HEK293T (cell line): ENCODE measurements at regions not wholly inside any gene's neighbourhood (a gene's known extent, or its start where the extent isn't known, plus 50 kb on each side); places are given as distances from the start of the nearest gene placed in this dataset.

ENCODE experiments used
- CTCF ChIA-PET: fragments of 350-600 bp; formaldehyde crosslinking; extraction: SDS; loops from one replicate; lab custom pipeline; 2021; ENCODE audit warnings: antibody characterized with exemption, inconsistent platforms; lab: Yijun Ruan, JAX
- POLR2A ChIA-PET: fragments of 350-600 bp; formaldehyde crosslinking; extraction: SDS; loops from one replicate; lab custom pipeline; 2020; ENCODE audit warnings: antibody characterized with exemption, inconsistent platforms; lab: Yijun Ruan, JAX
- DNase-seq: peaks from one replicate; pipeline ENCODE4 v3.0.0; 2012; ENCODE audit warnings: mixed read lengths; ENCODE audit errors: extremely low spot score
- ARNT ChIP-seq: fragments of 450-650 bp; IDR thresholded peaks from 2 replicates; pipeline ENCODE4 v1.6.1; 2017; ENCODE audit warnings: mild to moderate bottlenecking
- BHLHE40 ChIP-seq: fragments of 450-650 bp; IDR thresholded peaks from 2 replicates; pipeline ENCODE4 v1.6.1; 2016; ENCODE audit warnings: mild to moderate bottlenecking, moderate library complexity, borderline replicate concordance
- CTBP1 ChIP-seq: fragments of 450-650 bp; IDR thresholded peaks from 2 replicates; pipeline ENCODE4 v1.6.1; 2016; ENCODE audit warnings: borderline replicate concordance
- ELF4 ChIP-seq: fragments of 450-650 bp; IDR thresholded peaks from 2 replicates; pipeline ENCODE4 v1.6.1; 2017; ENCODE audit warnings: antibody characterized with exemption
- FOXA1 ChIP-seq: fragments of 450-650 bp; IDR thresholded peaks from 2 replicates; pipeline ENCODE4 v1.6.1; 2016; ENCODE audit warnings: mild to moderate bottlenecking
- FOXK2 ChIP-seq: fragments of 450-650 bp; IDR thresholded peaks from 2 replicates; pipeline ENCODE4 v1.6.1; 2016; ENCODE audit warnings: mild to moderate bottlenecking
- FOXM1 ChIP-seq: fragments of 450-650 bp; IDR thresholded peaks from 2 replicates; pipeline ENCODE4 v1.6.1; 2017; ENCODE audit warnings: mild to moderate bottlenecking, borderline replicate concordance
- HDGF ChIP-seq: fragments of 450-650 bp; IDR thresholded peaks from 2 replicates; pipeline ENCODE4 v1.6.1; 2017; ENCODE audit warnings: antibody characterized with exemption, borderline replicate concordance
- L3MBTL2 ChIP-seq: fragments of 450-650 bp; conservative IDR thresholded peaks from 2 replicates; pipeline ENCODE4 v1.6.1; 2016; ENCODE audit warnings: mild to moderate bottlenecking
- LEF1 ChIP-seq: fragments of 450-650 bp; IDR thresholded peaks from 2 replicates; pipeline ENCODE4 v1.6.1; 2017; ENCODE audit warnings: mild to moderate bottlenecking, borderline replicate concordance
- NFRKB ChIP-seq: fragments of 450-650 bp; IDR thresholded peaks from 2 replicates; pipeline ENCODE4 v1.6.1; 2016; ENCODE audit warnings: mild to moderate bottlenecking, moderate library complexity
- PKNOX1 ChIP-seq: fragments of 450-650 bp; IDR thresholded peaks from 2 replicates; pipeline ENCODE4 v1.6.1; 2016
- SP1 ChIP-seq: fragments of 450-650 bp; IDR thresholded peaks from 2 replicates; pipeline ENCODE4 v1.6.1; 2017
- SUZ12 ChIP-seq: fragments of 450-650 bp; IDR thresholded peaks from 2 replicates; pipeline ENCODE4 v1.6.1; 2016; ENCODE audit warnings: mild to moderate bottlenecking
- TARDBP ChIP-seq: fragments of 450-650 bp; IDR thresholded peaks from 2 replicates; pipeline ENCODE4 v1.6.1; 2016
- ZNF384 ChIP-seq: fragments of 450-650 bp; IDR thresholded peaks from 2 replicates; pipeline ENCODE4 v1.6.1; 2016

GRCh38 chr4:120636120-120636630 is 286.4 kb downstream of the PRDM5 start:
- no peak for DNase-seq

GRCh38 chr4:120633810-120634209 is 288.7 kb downstream of the PRDM5 start:
- ChIA-PET POLR2A (no interaction called here), CTCF (no interaction called here)
- TF ChIP-seq TARDBP (no peak), ARNT (no peak), ELF4 (no peak), SP1 (no peak), BHLHE40 (no peak), SUZ12 (no peak), L3MBTL2 (no peak), FOXK2 (no peak), ZNF384 (no peak), FOXM1 (no peak), HDGF (no peak), CTBP1 (no peak), FOXA1 (no peak), NFRKB (no peak), PKNOX1 (no peak), LEF1 (no peak)
- no peak for DNase-seq

More at GRCh38 chr4:120636120-120636630, 286.4 kb downstream of the PRDM5 start:
- CTCF ChIA-PET: no interaction called here
- POLR2A ChIA-PET: no interaction called here
- TF ChIP-seq SUZ12: no peak
- TF ChIP-seq ZNF384: no peak
- no peak for TF ChIP-seq TARDBP
- TF ChIP-seq NFRKB: no peak
- no peak for TF ChIP-seq L3MBTL2

GRCh38 chr4:120630427-120630826 is 292.1 kb downstream of the PRDM5 start:
- ChIA-PET POLR2A (no interaction called here), CTCF (no interaction called here)
- DNase-seq: no peak
- no peak for TF ChIP-seq FOXK2
- TF ChIP-seq L3MBTL2: no peak
- no peak for TF ChIP-seq LEF1
- TF ChIP-seq PKNOX1: no peak
- TF ChIP-seq FOXM1: no peak
- TF ChIP-seq SP1: no peak
- no peak for TF ChIP-seq TARDBP
- TF ChIP-seq FOXA1: no peak
- TF ChIP-seq SUZ12: no peak
- TF ChIP-seq NFRKB: no peak

- DNase-seq: no peak
- ChIA-PET CTCF (no interaction called here), POLR2A (no interaction called here)
- TF ChIP-seq NFRKB (no peak), HDGF (no peak), BHLHE40 (no peak), FOXA1 (no peak), ARNT (no peak), ZNF384 (no peak), ELF4 (no peak), TARDBP (no peak), FOXM1 (no peak)
These were observed 292.9 kb downstream of the PRDM5 start for GRCh38 chr4:120629546-120630108.

- ChIA-PET CTCF (no interaction called here), POLR2A (no interaction called here)
- TF ChIP-seq FOXK2 (no peak), SUZ12 (no peak), LEF1 (no peak), FOXA1 (no peak), L3MBTL2 (no peak), PKNOX1 (no peak), NFRKB (no peak), CTBP1 (no peak), ARNT (no peak), BHLHE40 (no peak), TARDBP (no peak), SP1 (no peak), ZNF384 (no peak), FOXM1 (no peak), HDGF (no peak)
- no peak for DNase-seq
These were observed 299.9 kb downstream of the PRDM5 start for GRCh38 chr4:120622601-120623000.

- ChIA-PET CTCF (no interaction called here), POLR2A (no interaction called here)
- DNase-seq: no peak
- TF ChIP-seq BHLHE40 (no peak), FOXA1 (no peak), FOXK2 (no peak), CTBP1 (no peak), HDGF (no peak), NFRKB (no peak), LEF1 (no peak), PKNOX1 (no peak), SUZ12 (no peak), ARNT (no peak), SP1 (no peak), TARDBP (no peak)
These were observed 305.4 kb downstream of the PRDM5 start for GRCh38 chr4:120617171-120617570.
